Activated CD8-positive, alpha-beta memory T cell treated with anti-CD3 and anti-CD28 coated beads, Interleukin-2, amount 50 U/mL, for 1 hour (primary cell): ENCODE measurements at regions not wholly inside any gene's neighbourhood (a gene's known extent, or its start where the extent isn't known, plus 50 kb on each side); places are given as distances from the start of the nearest gene placed in this dataset.

ENCODE experiments used
- DNase-seq: peaks from one replicate; pipeline ENCODE4 v3.0.0-alpha.2; 2020; ENCODE audit errors: extremely low read depth

- no peak for DNase-seq
These were observed 190.4 kb upstream of the DIO3 start for GRCh38 chr14:101370593-101371569.

- DNase-seq: no peak
These were observed 189.2 kb upstream of the DIO3 start for GRCh38 chr14:101371799-101372793.

GRCh38 chr14:101372894-101373620 lies 188.2 kb upstream of the DIO3 start:
- no peak for DNase-seq

- DNase-seq: no peak
These were observed 187.5 kb upstream of the DIO3 start for GRCh38 chr14:101373690-101374295.

GRCh38 chr14:101374373-101375338 lies 186.6 kb upstream of the DIO3 start:
- no peak for DNase-seq

- no peak for DNase-seq
These were observed 184.2 kb upstream of the DIO3 start for GRCh38 chr14:101377069-101377468.

- no peak for DNase-seq
These were observed 181.5 kb upstream of the DIO3 start for GRCh38 chr14:101379842-101380241.

- DNase-seq: no peak
These were observed 180.8 kb upstream of the DIO3 start for GRCh38 chr14:101380512-101380911.

- DNase-seq: no peak
These were observed 180.4 kb upstream of the DIO3 start for GRCh38 chr14:101380940-101381339.

GRCh38 chr14:101383737-101384338 lies 177.5 kb upstream of the DIO3 start:
- DNase-seq: no peak

GRCh38 chr14:101394374-101394773 lies 166.9 kb upstream of the DIO3 start:
- no peak for DNase-seq

- no peak for DNase-seq
These were observed 165.5 kb upstream of the DIO3 start for GRCh38 chr14:101395779-101396178.

GRCh38 chr14:101397206-101397605 lies 164.1 kb upstream of the DIO3 start:
- no peak for DNase-seq

GRCh38 chr14:101398011-101398410 lies 163.3 kb upstream of the DIO3 start:
- no peak for DNase-seq

GRCh38 chr14:101399737-101400517 lies 161.4 kb upstream of the DIO3 start:
- DNase-seq: no peak

- no peak for DNase-seq
These were observed 160.5 kb upstream of the DIO3 start for GRCh38 chr14:101400830-101401229.

GRCh38 chr14:101402936-101403660 lies 158.2 kb upstream of the DIO3 start:
- no peak for DNase-seq
